22Rv1 (cell line): ENCODE measurements at regions not wholly inside any gene's neighbourhood (a gene's known extent, or its start where the extent isn't known, plus 50 kb on each side); places are given as distances from the start of the nearest gene placed in this dataset.

ENCODE experiments used
- H3K27ac ChIP-seq: fragments of 450-650 bp; 2 replicates; pipeline ENCODE4 v1.5.1; 2017
- ZFX ChIP-seq: fragments of 450-650 bp; IDR thresholded peaks from 2 replicates; pipeline ENCODE4 v1.6.1; 2017; ENCODE audit warnings: antibody characterized with exemption, borderline replicate concordance
- TF ChIP-seq, protein P1 (sequence below): fragments of 450-650 bp; IDR thresholded peaks from 2 replicates; pipeline ENCODE4 v1.5.1; 2017; ENCODE audit warnings: mild to moderate bottlenecking

DNA sequence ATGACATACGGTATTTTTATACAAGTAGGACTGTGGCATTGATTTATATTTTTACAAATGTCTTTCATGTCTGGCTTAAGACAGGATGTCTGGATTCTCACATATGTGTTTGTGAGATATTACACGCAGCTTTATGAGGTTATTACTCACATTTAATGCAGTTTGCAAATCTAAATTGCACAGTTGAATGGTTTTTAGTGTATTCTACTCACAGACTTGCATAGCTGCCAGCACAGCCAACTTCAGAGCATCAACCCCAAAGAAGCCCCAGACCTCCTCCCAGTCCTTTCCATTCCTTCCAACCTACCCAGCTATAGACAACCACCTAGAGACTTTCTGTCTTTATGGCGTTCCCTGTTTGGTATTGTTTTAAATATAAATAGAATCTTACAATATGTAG lies 193.8 kb upstream of the SHH start:
- H3K27ac ChIP-seq: no peak overlapping the region
- TF ChIP-seq, protein P1, sequence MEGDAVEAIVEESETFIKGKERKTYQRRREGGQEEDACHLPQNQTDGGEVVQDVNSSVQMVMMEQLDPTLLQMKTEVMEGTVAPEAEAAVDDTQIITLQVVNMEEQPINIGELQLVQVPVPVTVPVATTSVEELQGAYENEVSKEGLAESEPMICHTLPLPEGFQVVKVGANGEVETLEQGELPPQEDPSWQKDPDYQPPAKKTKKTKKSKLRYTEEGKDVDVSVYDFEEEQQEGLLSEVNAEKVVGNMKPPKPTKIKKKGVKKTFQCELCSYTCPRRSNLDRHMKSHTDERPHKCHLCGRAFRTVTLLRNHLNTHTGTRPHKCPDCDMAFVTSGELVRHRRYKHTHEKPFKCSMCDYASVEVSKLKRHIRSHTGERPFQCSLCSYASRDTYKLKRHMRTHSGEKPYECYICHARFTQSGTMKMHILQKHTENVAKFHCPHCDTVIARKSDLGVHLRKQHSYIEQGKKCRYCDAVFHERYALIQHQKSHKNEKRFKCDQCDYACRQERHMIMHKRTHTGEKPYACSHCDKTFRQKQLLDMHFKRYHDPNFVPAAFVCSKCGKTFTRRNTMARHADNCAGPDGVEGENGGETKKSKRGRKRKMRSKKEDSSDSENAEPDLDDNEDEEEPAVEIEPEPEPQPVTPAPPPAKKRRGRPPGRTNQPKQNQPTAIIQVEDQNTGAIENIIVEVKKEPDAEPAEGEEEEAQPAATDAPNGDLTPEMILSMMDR: no peak
- TF ChIP-seq ZFX: no peak

DNA sequence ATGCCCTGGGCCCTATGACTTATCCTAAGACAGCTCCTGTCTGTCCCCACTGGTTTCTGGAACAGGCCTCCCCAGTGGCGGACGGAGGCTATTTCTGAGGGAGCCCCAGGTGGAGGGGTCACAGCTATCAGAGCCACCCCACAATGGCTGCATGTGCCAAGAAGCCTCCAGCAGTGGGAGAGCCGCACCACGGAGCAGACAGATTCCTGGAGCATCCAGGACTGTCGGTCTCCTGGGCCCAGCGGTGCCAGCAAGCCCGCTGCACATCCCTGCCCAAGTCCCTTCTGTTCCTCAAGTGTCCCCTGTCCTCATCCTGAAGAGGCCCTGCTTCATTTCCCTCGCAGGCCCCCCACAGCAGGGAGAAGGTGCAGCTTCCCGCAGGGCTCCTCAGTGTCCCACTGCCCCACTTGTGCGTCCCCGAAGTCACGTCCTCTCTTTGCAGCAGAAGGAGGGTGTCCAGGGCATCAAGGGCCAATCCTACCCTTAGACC lies 193.0 kb upstream of the SHH start:
- no peak for TF ChIP-seq ZFX
- TF ChIP-seq, protein P1: no peak
- no peak overlapping the region for H3K27ac ChIP-seq

- TF ChIP-seq, protein P1: no peak
- TF ChIP-seq ZFX: no peak
- H3K27ac ChIP-seq: no peak overlapping the region
Measured at GRCh38 chr7:156004265-156005201, 192.3 kb upstream of the SHH start.

DNA sequence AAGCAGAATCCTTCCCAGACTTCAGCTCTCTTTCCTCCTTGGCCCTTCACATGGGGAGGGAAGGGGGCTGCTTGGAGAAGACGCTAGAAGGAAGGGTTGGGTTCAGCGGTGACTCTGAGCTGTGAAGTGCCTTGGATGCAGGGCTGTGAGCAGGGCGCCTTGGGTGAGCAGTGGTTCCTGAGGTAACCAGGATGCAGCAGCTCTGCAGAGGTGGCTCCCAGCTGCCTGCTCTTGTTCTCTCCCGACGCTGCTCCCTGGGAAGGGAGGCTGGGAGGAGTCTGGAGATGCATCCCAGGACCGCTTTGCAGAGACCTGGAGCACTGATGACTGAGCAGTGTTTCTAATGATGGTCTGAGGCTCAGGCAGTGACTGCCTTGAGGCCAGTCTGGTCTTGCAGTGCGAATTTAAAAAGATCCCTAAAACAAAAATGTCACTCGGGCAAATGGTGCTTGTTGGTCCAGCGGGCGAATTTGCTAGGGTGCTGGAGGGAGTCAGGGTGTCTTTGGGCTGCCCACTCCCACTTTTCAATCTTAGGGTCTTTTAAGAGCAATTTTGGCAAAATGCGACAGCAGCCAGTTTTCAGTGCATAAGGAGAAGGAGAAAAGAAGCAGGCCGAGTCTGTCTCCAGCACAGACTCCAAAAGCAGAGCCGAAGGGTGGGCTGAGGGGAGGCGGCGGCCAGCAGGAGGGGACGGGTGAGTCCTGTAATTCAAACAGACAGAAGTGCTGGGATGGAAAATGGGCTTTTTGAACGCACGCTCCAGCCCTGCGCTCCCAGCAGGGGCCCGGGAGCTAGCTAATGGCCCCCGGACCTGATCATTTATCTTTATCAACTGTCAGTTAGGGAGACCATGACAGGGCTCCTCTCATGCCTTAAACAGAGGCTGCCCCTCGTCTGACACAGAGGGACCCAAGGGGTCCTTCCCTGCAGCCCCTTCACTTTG lies 191.2 kb upstream of the SHH start:
- H3K27ac ChIP-seq: no peak overlapping the region
- no peak for TF ChIP-seq ZFX
- TF ChIP-seq, protein P1: no peak

DNA sequence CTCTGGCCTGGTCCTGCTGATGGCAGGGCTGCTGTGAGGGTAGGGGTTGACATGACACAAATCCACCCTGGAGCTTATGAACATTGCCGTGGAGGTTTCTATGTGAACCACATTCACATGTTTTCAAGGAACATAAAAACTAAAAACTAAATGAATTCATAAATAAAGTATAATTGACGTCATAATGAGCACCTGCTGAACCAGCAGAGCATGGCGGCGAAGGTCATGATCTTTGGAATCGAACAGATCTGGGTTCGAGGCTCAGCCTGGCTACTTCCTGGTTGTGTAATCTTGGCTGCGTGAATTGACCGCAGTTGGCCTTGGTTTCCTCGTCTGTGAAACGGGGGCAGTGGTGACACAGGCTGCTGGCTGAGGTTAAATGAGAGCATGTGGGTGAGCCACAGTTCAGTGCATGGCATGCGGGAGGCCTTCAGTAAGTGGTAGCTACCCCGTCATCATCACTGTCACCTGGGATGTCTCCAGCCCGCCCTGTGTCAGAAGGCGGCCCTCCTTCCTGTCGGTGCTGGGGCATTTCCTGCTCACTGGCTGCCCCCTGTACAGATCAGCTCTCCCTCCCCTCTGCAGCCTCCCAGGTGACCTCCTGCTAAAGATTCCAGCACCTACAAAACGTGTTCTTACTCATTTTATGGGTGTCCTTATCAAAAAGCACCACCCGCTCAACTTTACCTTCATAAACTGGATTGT lies 190.3 kb upstream of the SHH start:
- H3K27ac ChIP-seq: no peak overlapping the region
- TF ChIP-seq, protein P1: no peak
- TF ChIP-seq ZFX: no peak

GRCh38 chr7:156001496-156002260 lies 189.4 kb upstream of the SHH start:
- TF ChIP-seq, protein P1: no peak
- no peak for TF ChIP-seq ZFX
- no peak overlapping the region for H3K27ac ChIP-seq
